Mesenchymal stem cell (in vitro differentiated cells and primary cell): ENCODE measurements at regions not wholly inside any gene's neighbourhood (a gene's known extent, or its start where the extent isn't known, plus 50 kb on each side); places are given as distances from the start of the nearest gene placed in this dataset.
A peak's percentile ranks its signal among the peaks of the same experiment; 100 is the strongest.

Experiments
- DNase-seq: peaks from one replicate; pipeline ENCODE4 v3.0.0-alpha.2; 2013
- H2AFZ ChIP-seq: one replicate; pipeline ENCODE4 v1.6.1; 2013; ENCODE audit warnings: low read depth, mild to moderate bottlenecking, control low read depth, inconsistent platforms, low read length, moderate library complexity
- H2AK5ac ChIP-seq: 2 replicates; pipeline ENCODE4 v1.6.1; 2013; ENCODE audit warnings: low read length, moderate library complexity, mild to moderate bottlenecking, inconsistent platforms; ENCODE audit not compliant: severe bottlenecking
- H2BK120ac ChIP-seq: one replicate; pipeline ENCODE4 v1.6.1; 2013; ENCODE audit warnings: low read depth, mild to moderate bottlenecking, inconsistent platforms, low read length, moderate library complexity
- H2BK12ac ChIP-seq, 2 experiments: one replicate each; pipeline ENCODE4 v1.6.1; 2013; ENCODE audit warnings: inconsistent platforms in 2 of 2, low read length in 2 of 2, mild to moderate bottlenecking in 2 of 2, moderate library complexity in 2 of 2, control low read depth in 1 of 2
- H2BK15ac ChIP-seq: one replicate; pipeline ENCODE4 v1.6.1; 2013; ENCODE audit warnings: mild to moderate bottlenecking, low read depth, inconsistent platforms; ENCODE audit not compliant: poor library complexity, severe bottlenecking
- H2BK5ac ChIP-seq: 2 replicates; pipeline ENCODE4 v1.6.1; 2013; ENCODE audit warnings: low read depth, mild to moderate bottlenecking, low read length, control low read depth, inconsistent platforms; ENCODE audit not compliant: poor library complexity, severe bottlenecking
- H3K14ac ChIP-seq, 2 experiments: one replicate each; pipeline ENCODE4 v1.6.1; 2013; ENCODE audit warnings: inconsistent platforms in 2 of 2, low read length in 2 of 2, control low read depth in 1 of 2, mild to moderate bottlenecking in 1 of 2, moderate library complexity in 1 of 2
- H3K18ac ChIP-seq, 2 experiments: one replicate each; pipeline ENCODE4 v1.6.1; 2013; ENCODE audit warnings: inconsistent platforms in 2 of 2, low read length in 2 of 2, control low read depth in 1 of 2, low read depth in 1 of 2, mild to moderate bottlenecking in 1 of 2
- H3K23ac ChIP-seq, 2 experiments: one replicate each; pipeline ENCODE4 v1.6.1; 2013; ENCODE audit warnings: inconsistent platforms in 2 of 2, low read length in 2 of 2, mild to moderate bottlenecking in 2 of 2, moderate library complexity in 2 of 2, control low read depth in 1 of 2
- H3K27ac ChIP-seq: 2 replicates; pipeline ENCODE4 v1.5.1; 2013; ENCODE audit warnings: mild to moderate bottlenecking, moderate library complexity, low read length, control low read depth, inconsistent platforms; ENCODE audit not compliant: poor library complexity, severe bottlenecking
- H3K27me3 ChIP-seq, 2 experiments: 2 replicates each; pipeline versions ENCODE4 v1.6.1 to v1.7.0; 2013; ENCODE audit warnings: low read length in 2 of 2, mild to moderate bottlenecking in 2 of 2, moderate library complexity in 2 of 2, control low read depth in 1 of 2, inconsistent platforms in 1 of 2; ENCODE audit not compliant: control insufficient read depth in 1 of 2, insufficient read depth in 1 of 2
- H3K36me3 ChIP-seq, 2 experiments: 2 replicates each; pipeline versions ENCODE4 v1.6.1 to v1.7.0; 2013; ENCODE audit warnings: low read length in 2 of 2, control low read depth in 1 of 2, inconsistent platforms in 1 of 2, low read depth in 1 of 2, mild to moderate bottlenecking in 1 of 2; ENCODE audit not compliant: insufficient read depth in 2 of 2, control insufficient read depth in 1 of 2
- H3K4ac ChIP-seq, 2 experiments: one replicate each; pipeline ENCODE4 v1.6.1; 2013; ENCODE audit warnings: inconsistent platforms in 2 of 2, low read length in 2 of 2, mild to moderate bottlenecking in 2 of 2, moderate library complexity in 2 of 2, control low read depth in 1 of 2, low read depth in 1 of 2
- H3K4me1 ChIP-seq: 2 replicates; pipeline ENCODE4 v1.6.1; 2013; ENCODE audit warnings: low read depth, low read length, control low read depth; ENCODE audit not compliant: control insufficient read depth, insufficient read depth
- H3K4me2 ChIP-seq: 2 replicates; pipeline ENCODE4 v1.6.1; 2013; ENCODE audit warnings: low read length, mild to moderate bottlenecking, inconsistent platforms; ENCODE audit not compliant: poor library complexity, severe bottlenecking
- H3K4me3 ChIP-seq, 2 experiments: 2 replicates each; pipeline versions ENCODE4 v1.5.1 to v1.7.0; 2013; ENCODE audit warnings: low read length in 2 of 2, mild to moderate bottlenecking in 2 of 2, control low read depth in 1 of 2, low read depth in 1 of 2; ENCODE audit not compliant: insufficient read depth in 1 of 2
- H3K79me1 ChIP-seq: replicated peaks from 2 replicates; pipeline ENCODE4 v1.6.1; 2013; ENCODE audit warnings: mild to moderate bottlenecking, control low read depth, low read length, inconsistent platforms; ENCODE audit not compliant: poor library complexity, severe bottlenecking
- H3K9ac ChIP-seq: 2 replicates; pipeline ENCODE4 v1.7.0; 2013; ENCODE audit warnings: mild to moderate bottlenecking, low read length, moderate library complexity
- H3K9me3 ChIP-seq: 2 replicates; pipeline ENCODE4 v1.7.0; 2013; ENCODE audit warnings: mild to moderate bottlenecking, low read length; ENCODE audit not compliant: control insufficient read depth
- H4K8ac ChIP-seq: one replicate; pipeline ENCODE4 v1.6.1; 2013; ENCODE audit warnings: inconsistent platforms, mild to moderate bottlenecking, low read length, moderate library complexity
- H4K91ac ChIP-seq: one replicate; pipeline ENCODE4 v1.6.1; 2013; ENCODE audit warnings: mild to moderate bottlenecking, low read length, inconsistent platforms
- WGBS: methylation state at CpG from one replicate; pipeline ENCODE4 v1.1.7; 2013; ENCODE audit warnings: mixed read lengths; 5-methylcytosine and 5-hydroxymethylcytosine counted together

GRCh38 chr15:62257996-62258521, 93.0 kb upstream of the C2CD4B start:
- no peak overlapping the region for H2BK5ac ChIP-seq
- no peak overlapping the region for H2AK5ac ChIP-seq
- no peaks in the 10 kb centered on the region for H3K36me3 ChIP-seq
- no peak overlapping the region for H2BK15ac ChIP-seq
- peaks cover 11 to 20% of the 10 kb centered on the region in 2 experiments for H3K27me3 ChIP-seq
- H3K4me1 ChIP-seq: no peaks in the 10 kb centered on the region
- H4K91ac ChIP-seq: no peak overlapping the region
- DNase-seq: no peak
- 82% methylated on average over 3 of the region's 5 CpGs for WGBS
- no peak overlapping the region for H3K4ac ChIP-seq
- H3K9me3 ChIP-seq: peaks cover 44% of the 10 kb centered on the region
- H3K4me2 ChIP-seq: no peak overlapping the region
- no peak overlapping the region for H4K8ac ChIP-seq
- H2BK120ac ChIP-seq: no peak overlapping the region
- no peak overlapping the region for H3K23ac ChIP-seq
- H2AFZ ChIP-seq: no peak overlapping the region
- H3K27ac ChIP-seq: no peak overlapping the region
- H3K14ac ChIP-seq: no peak overlapping the region
- no peak overlapping the region for H2BK12ac ChIP-seq
- no peak overlapping the region for H3K18ac ChIP-seq
- H3K79me1 ChIP-seq: no peaks in the 10 kb centered on the region
- no peak overlapping the region for H3K4me3 ChIP-seq
- no peak overlapping the region for H3K9ac ChIP-seq

GRCh38 chr15:62262305-62262941, 97.3 kb upstream of the C2CD4B start:
- no peak overlapping the region for H4K8ac ChIP-seq
- no peak overlapping the region for H2BK120ac ChIP-seq
- H3K14ac ChIP-seq: no peak overlapping the region
- no peak overlapping the region for H3K4ac ChIP-seq
- H3K27me3 ChIP-seq: no peaks in the 10 kb centered on the region
- H3K4me3 ChIP-seq: peak overlapping the region in 1 of 2 experiments; percentile 18
- no peak overlapping the region for H2BK5ac ChIP-seq
- no peak overlapping the region for H2BK15ac ChIP-seq
- no peak overlapping the region for H2BK12ac ChIP-seq
- DNase-seq: peak; percentile 18
- no peak overlapping the region for H3K9ac ChIP-seq
- H3K79me1 ChIP-seq: no peaks in the 10 kb centered on the region
- H3K4me2 ChIP-seq: no peak overlapping the region
- no peak overlapping the region for H4K91ac ChIP-seq
- H3K36me3 ChIP-seq: no peaks in the 10 kb centered on the region
- no peak overlapping the region for H2AFZ ChIP-seq
- no peak overlapping the region for H2AK5ac ChIP-seq
- H3K4me1 ChIP-seq: no peaks in the 10 kb centered on the region
- H3K23ac ChIP-seq: no peak overlapping the region
- 86% methylated on average over 7 of the region's 7 CpGs for WGBS
- H3K9me3 ChIP-seq: peaks cover 74% of the 10 kb centered on the region
- no peak overlapping the region for H3K18ac ChIP-seq
- H3K27ac ChIP-seq: no peak overlapping the region

GRCh38 chr15:62264196-62264595, 99.1 kb upstream of the C2CD4B start:
- DNase-seq: no peak
- H3K4me2 ChIP-seq: no peak overlapping the region
- H3K27ac ChIP-seq: no peak overlapping the region

GRCh38 chr15:62269504-62269903, 104.4 kb upstream of the C2CD4B start:
- H3K27me3 ChIP-seq: no peaks in the 10 kb centered on the region
- H3K9ac ChIP-seq: no peak overlapping the region
- H2BK120ac ChIP-seq: no peak overlapping the region
- no peak overlapping the region for H2AK5ac ChIP-seq
- no peak overlapping the region for H2AFZ ChIP-seq
- DNase-seq: peak; percentile 32
- no peaks in the 10 kb centered on the region for H3K36me3 ChIP-seq
- no peaks in the 10 kb centered on the region for H3K4me1 ChIP-seq
- H4K8ac ChIP-seq: no peak overlapping the region
- no peak overlapping the region for H2BK12ac ChIP-seq
- H3K79me1 ChIP-seq: no peaks in the 10 kb centered on the region
- no peak overlapping the region for H2BK5ac ChIP-seq
- no peak overlapping the region for H3K14ac ChIP-seq
- no peak overlapping the region for H4K91ac ChIP-seq
- H3K4me2 ChIP-seq: no peak overlapping the region
- peak overlapping the region in 1 of 2 experiments; percentile 18 for H3K4me3 ChIP-seq
- 75% methylated on average over 5 of the region's 5 CpGs for WGBS
- H3K23ac ChIP-seq: no peak overlapping the region
- no peak overlapping the region for H3K4ac ChIP-seq
- H3K9me3 ChIP-seq: peaks cover 70% of the 10 kb centered on the region
- H3K27ac ChIP-seq: no peak overlapping the region
- H2BK15ac ChIP-seq: no peak overlapping the region
- no peak overlapping the region for H3K18ac ChIP-seq

More at GRCh38 chr15:62264196-62264595, 99.1 kb upstream of the C2CD4B start:
- Histone ChIP-seq H3K79me1 (no peaks in the 10 kb centered on the region), H3K23ac (no peak overlapping the region), H3K4ac (no peak overlapping the region), H2BK5ac (no peak overlapping the region), H3K4me1 (no peaks in the 10 kb centered on the region), H2BK120ac (no peak overlapping the region), H4K91ac (no peak overlapping the region), H3K9me3 (peaks cover 82% of the 10 kb centered on the region), H2BK15ac (no peak overlapping the region), H2BK12ac (no peak overlapping the region), H3K4me3 (no peak overlapping the region), H3K18ac (no peak overlapping the region), H3K36me3 (no peaks in the 10 kb centered on the region), H2AFZ (no peak overlapping the region), H3K9ac (no peak overlapping the region), H3K27me3 (no peaks in the 10 kb centered on the region), H3K14ac (no peak overlapping the region), H4K8ac (no peak overlapping the region), H2AK5ac (no peak overlapping the region)
